Ishikawa (cell line): ENCODE measurements at regions not wholly inside any gene's neighbourhood (a gene's known extent, or its start where the extent isn't known, plus 50 kb on each side); places are given as distances from the start of the nearest gene placed in this dataset.

ENCODE experiments used
- CEBPB ChIP-seq: IDR thresholded peaks from 2 replicates; pipeline ENCODE4 v1.6.1; 2012
- CREB1 ChIP-seq: IDR thresholded peaks from 2 replicates; pipeline ENCODE4 v1.6.1; 2012; ENCODE audit warnings: low read depth
- EGR1 ChIP-seq: IDR thresholded peaks from 2 replicates; pipeline ENCODE4 v1.6.1; 2012
- EP300 ChIP-seq: IDR thresholded peaks from 2 replicates; pipeline ENCODE4 v1.6.1; 2012; ENCODE audit warnings: borderline replicate concordance
- FOXM1 ChIP-seq: IDR thresholded peaks from 2 replicates; pipeline ENCODE4 v1.6.1; 2012; ENCODE audit warnings: low read depth, borderline replicate concordance
- NFIC ChIP-seq: IDR thresholded peaks from 2 replicates; pipeline ENCODE4 v1.6.1; 2012
- RAD21 ChIP-seq: IDR thresholded peaks from 2 replicates; pipeline ENCODE4 v1.6.1; 2012; ENCODE audit warnings: low read depth
- TAF1 ChIP-seq: IDR thresholded peaks from 2 replicates; pipeline ENCODE4 v1.6.1; 2012; ENCODE audit warnings: low read depth, mild to moderate bottlenecking
- TCF12 ChIP-seq: IDR thresholded peaks from 2 replicates; pipeline ENCODE4 v1.6.1; 2012; ENCODE audit warnings: low read depth
- TEAD4 ChIP-seq: IDR thresholded peaks from 2 replicates; pipeline ENCODE4 v1.6.1; 2012
- YY1 ChIP-seq: IDR thresholded peaks from 2 replicates; pipeline ENCODE4 v1.6.1; 2012; ENCODE audit warnings: low read depth
- ZBTB7A ChIP-seq: IDR thresholded peaks from 2 replicates; pipeline ENCODE4 v1.6.1; 2012; ENCODE audit warnings: low read depth
- TF ChIP-seq, protein P1 (sequence below): IDR thresholded peaks from 2 replicates; pipeline ENCODE4 v1.6.1; 2012; ENCODE audit warnings: low read depth, mild to moderate bottlenecking
- TF ChIP-seq, protein P2 (sequence below): IDR thresholded peaks from 2 replicates; pipeline ENCODE4 v1.6.1; 2012
- TF ChIP-seq, protein P3 (sequence below): IDR thresholded peaks from 2 replicates; pipeline ENCODE4 v1.6.1; 2012

DNA sequence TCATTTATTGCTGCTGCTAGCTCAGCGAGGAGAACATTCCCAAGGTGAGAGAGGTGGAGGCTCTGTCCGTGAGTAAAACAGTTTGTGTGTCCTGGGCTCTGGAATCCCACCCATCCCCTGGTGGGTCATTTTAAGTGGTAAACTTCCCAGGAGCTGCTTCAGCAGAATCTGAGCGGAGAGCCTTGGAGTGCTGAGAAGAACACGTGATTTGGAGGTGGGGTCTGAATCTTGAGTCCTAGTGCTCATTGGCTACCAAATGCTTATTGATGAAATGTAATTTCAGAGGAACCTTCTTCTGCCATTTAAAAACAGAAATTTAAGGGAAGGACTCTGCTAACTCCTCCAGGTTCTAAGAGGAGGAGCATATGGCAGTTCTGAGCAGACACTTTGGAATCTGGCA lies 132.4 kb downstream of the CDH26 start:
- TF ChIP-seq, protein P1, sequence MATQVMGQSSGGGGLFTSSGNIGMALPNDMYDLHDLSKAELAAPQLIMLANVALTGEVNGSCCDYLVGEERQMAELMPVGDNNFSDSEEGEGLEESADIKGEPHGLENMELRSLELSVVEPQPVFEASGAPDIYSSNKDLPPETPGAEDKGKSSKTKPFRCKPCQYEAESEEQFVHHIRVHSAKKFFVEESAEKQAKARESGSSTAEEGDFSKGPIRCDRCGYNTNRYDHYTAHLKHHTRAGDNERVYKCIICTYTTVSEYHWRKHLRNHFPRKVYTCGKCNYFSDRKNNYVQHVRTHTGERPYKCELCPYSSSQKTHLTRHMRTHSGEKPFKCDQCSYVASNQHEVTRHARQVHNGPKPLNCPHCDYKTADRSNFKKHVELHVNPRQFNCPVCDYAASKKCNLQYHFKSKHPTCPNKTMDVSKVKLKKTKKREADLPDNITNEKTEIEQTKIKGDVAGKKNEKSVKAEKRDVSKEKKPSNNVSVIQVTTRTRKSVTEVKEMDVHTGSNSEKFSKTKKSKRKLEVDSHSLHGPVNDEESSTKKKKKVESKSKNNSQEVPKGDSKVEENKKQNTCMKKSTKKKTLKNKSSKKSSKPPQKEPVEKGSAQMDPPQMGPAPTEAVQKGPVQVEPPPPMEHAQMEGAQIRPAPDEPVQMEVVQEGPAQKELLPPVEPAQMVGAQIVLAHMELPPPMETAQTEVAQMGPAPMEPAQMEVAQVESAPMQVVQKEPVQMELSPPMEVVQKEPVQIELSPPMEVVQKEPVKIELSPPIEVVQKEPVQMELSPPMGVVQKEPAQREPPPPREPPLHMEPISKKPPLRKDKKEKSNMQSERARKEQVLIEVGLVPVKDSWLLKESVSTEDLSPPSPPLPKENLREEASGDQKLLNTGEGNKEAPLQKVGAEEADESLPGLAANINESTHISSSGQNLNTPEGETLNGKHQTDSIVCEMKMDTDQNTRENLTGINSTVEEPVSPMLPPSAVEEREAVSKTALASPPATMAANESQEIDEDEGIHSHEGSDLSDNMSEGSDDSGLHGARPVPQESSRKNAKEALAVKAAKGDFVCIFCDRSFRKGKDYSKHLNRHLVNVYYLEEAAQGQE: no peak
- TF ChIP-seq RAD21: no peak
- TF ChIP-seq CREB1: no peak

DNA sequence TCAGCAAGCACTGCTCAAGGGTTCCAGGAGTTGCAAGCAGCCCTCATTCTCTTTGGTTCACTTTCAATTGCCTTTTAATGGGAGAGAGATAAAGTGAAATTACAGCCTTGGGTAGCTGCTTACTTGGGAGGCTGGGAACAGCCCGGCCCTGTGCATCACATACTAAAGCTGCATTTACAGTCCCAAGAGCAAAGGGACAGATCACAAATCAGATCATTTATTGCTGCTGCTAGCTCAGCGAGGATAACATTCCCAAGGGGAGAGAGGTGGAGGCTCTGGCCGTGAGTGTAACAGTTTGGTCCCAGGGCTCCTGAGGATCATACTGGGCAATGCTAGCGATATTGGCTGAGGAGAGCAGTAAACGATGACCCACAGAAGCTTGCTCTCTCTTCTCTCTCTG lies 133.1 kb downstream of the CDH26 start:
- no peak for TF ChIP-seq TEAD4
- TF ChIP-seq RAD21: no peak
- TF ChIP-seq, protein P1: no peak
- no peak for TF ChIP-seq EP300
- TF ChIP-seq CEBPB: no peak
- no peak for TF ChIP-seq ZBTB7A
- TF ChIP-seq, protein P2, sequence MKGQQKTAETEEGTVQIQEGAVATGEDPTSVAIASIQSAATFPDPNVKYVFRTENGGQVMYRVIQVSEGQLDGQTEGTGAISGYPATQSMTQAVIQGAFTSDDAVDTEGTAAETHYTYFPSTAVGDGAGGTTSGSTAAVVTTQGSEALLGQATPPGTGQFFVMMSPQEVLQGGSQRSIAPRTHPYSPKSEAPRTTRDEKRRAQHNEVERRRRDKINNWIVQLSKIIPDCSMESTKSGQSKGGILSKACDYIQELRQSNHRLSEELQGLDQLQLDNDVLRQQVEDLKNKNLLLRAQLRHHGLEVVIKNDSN: no peak

DNA sequence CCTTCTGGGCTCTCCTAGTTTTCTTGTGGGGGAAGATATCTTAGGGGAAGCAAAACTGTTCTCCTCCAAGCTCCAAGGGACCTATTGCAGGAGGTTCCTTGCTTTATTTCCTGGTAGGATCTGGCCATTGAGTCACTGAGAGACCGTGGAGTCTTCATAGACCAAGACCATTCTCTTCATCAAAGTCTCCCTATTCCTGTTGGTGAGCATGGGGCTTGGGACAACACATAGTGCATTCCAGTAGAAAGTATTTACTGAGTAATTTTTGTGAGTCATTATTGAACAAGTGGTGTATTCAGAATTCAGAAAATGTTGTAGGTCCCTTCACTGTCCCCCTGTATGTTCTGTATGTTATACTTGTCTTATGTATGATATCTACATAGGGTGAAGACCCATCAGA lies 133.6 kb downstream of the CDH26 start:
- TF ChIP-seq FOXM1 (no peak), TEAD4 (no peak), TCF12 (no peak), EP300 (no peak), YY1 (no peak), CEBPB (no peak), ZBTB7A (no peak), EGR1 (no peak), NFIC (no peak), RAD21 (no peak), CREB1 (no peak), TAF1 (no peak)
- TF ChIP-seq, protein P3, sequence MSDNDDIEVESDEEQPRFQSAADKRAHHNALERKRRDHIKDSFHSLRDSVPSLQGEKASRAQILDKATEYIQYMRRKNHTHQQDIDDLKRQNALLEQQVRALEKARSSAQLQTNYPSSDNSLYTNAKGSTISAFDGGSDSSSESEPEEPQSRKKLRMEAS: no peak
- TF ChIP-seq, protein P1: no peak
- TF ChIP-seq, protein P2: no peak

DNA sequence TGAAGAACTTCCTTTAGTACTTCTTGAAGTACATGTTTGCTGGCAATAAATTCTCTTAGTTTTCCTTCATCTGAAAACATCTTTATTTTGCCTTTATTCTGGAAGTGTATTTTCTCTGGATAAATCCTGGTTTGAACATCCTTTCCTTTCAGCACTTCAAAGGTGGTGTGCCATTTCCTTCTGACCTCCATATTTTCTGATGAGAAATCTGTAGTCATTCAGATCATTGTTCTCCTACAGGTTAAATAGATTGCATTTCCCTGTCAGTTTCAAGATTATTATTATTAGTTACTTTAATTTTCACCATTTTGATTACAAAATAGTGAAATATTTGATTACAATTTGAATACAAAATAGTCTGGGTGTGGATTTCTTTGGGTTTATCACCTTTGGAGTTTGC lies 134.5 kb downstream of the CDH26 start:
- TF ChIP-seq, protein P3: no peak
- TF ChIP-seq EP300 (no peak), ZBTB7A (no peak), RAD21 (no peak), FOXM1 (no peak), CEBPB (no peak), TCF12 (no peak), TAF1 (no peak), YY1 (no peak), TEAD4 (no peak), EGR1 (no peak), NFIC (no peak), CREB1 (no peak)
- TF ChIP-seq, protein P2: no peak
- TF ChIP-seq, protein P1: no peak
